Lower leg skin (tissue), 4 donors: ENCODE measurements at regions not wholly inside any gene's neighbourhood (a gene's known extent, or its start where the extent isn't known, plus 50 kb on each side); places are given as distances from the start of the nearest gene placed in this dataset.

Source experiments
- DNase-seq, 2 donors: peaks; one replicate each; pipeline ENCODE4 v3.0.0-alpha.2; 2019; ENCODE audit warnings: low spot score in 2 of 2
- H3K4me3 ChIP-seq: fragments of 200-600 bp; sonication (generic); 2 replicates; pipeline ENCODE4 v1.5.1; 2017; ENCODE audit warnings: mild to moderate bottlenecking, low read depth; ENCODE audit not compliant: poor library complexity, severe bottlenecking
- POLR2A ChIP-seq, 2 donors: fragments of 450-650 bp; IDR thresholded peaks; one replicate each; pipeline ENCODE4 v1.6.1; 2016 to 2017; ENCODE audit warnings: antibody characterized with exemption in 2 of 2, mild to moderate bottlenecking in 1 of 2, moderate library complexity in 1 of 2
- WGBS, 2 donors: methylation state at CpG; one replicate each; pipeline ENCODE4 v1.1.5; 2018; 5-methylcytosine and 5-hydroxymethylcytosine counted together
- intact Hi-C: fragments of 100-400 bp; cut with DNase I; formaldehyde crosslinking; loops from one replicate; pipeline ENCODE4 v1.15.0; 2023; ENCODE audit warnings: low total_unique reads
- TF ChIP-seq, protein P1 (sequence below), 3 donors: fragments of 450-650 bp; IDR thresholded peaks; one replicate each; pipeline ENCODE4 v1.5.1; 2016; ENCODE audit warnings: antibody characterized with exemption in 3 of 3, mild to moderate bottlenecking in 3 of 3, moderate library complexity in 2 of 3

DNA sequence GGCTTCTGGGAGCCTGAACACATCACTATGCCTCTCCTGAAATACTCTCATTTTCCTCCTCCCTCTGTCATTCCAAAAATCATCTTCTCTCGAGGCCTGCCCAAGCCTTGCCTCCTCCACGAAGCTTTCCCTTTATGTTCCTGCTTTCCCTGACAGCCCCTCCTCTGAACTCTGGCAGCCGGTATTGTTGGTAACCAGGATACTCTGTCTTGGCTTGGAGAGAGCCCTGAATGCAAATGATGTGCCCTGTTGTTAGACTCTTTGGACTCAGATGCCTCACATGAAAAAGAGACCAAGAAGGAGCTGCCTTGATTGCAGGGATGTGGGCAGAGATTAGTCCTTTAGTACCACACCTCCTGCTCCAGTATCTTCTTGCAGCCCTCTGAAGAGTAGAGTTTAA lies 138.5 kb upstream of the DLX2 start:
- no peak for TF ChIP-seq POLR2A (IDR thresholded peaks at IDR 0.05)
- TF ChIP-seq, protein P1, sequence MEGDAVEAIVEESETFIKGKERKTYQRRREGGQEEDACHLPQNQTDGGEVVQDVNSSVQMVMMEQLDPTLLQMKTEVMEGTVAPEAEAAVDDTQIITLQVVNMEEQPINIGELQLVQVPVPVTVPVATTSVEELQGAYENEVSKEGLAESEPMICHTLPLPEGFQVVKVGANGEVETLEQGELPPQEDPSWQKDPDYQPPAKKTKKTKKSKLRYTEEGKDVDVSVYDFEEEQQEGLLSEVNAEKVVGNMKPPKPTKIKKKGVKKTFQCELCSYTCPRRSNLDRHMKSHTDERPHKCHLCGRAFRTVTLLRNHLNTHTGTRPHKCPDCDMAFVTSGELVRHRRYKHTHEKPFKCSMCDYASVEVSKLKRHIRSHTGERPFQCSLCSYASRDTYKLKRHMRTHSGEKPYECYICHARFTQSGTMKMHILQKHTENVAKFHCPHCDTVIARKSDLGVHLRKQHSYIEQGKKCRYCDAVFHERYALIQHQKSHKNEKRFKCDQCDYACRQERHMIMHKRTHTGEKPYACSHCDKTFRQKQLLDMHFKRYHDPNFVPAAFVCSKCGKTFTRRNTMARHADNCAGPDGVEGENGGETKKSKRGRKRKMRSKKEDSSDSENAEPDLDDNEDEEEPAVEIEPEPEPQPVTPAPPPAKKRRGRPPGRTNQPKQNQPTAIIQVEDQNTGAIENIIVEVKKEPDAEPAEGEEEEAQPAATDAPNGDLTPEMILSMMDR (IDR thresholded peaks at IDR 0.05) = no peak
- no peak for DNase-seq
- no peak overlapping the region for H3K4me3 ChIP-seq
- intact Hi-C loops = no loop called here
- WGBS, 2 donors = 50 to 59% methylated on average over 3 of the region's 3 CpGs

DNA sequence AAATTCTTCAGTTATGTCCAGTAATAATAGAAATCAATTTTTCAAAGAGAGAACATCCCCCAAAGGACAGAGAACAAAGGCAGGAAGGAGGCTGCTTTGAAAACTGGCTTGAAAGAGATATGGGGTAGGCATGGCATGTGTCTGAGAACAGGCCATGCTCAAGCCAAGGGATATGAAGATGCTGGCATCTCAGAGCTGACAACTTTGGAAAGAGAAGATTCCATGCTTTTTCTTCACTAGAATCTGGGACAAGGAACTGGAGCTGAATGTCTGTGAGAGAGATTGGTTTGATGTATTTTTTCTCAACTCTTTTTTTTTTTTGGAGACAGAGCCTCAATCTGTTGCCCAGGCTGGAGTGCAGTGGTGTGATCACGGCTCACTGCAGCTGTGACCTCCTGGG lies 139.8 kb upstream of the DLX2 start:
- no peak overlapping the region for H3K4me3 ChIP-seq
- 84 to 85% methylated on average over 1 of the region's 1 CpG for WGBS, 2 donors
- no peak for DNase-seq
- TF ChIP-seq, protein P1 (IDR thresholded peaks at IDR 0.05) = no peak
- no peak for TF ChIP-seq POLR2A (IDR thresholded peaks at IDR 0.05)
- intact Hi-C loops = no loop called here

GRCh38 chr2:172242961-172243360 lies 140.3 kb upstream of the DLX2 start:
- 84 to 100% methylated on average over 1 of the region's 1 CpG for WGBS, 2 donors
- H3K4me3 ChIP-seq = no peak overlapping the region
- TF ChIP-seq, protein P1 (IDR thresholded peaks at IDR 0.05) = no peak
- TF ChIP-seq POLR2A (IDR thresholded peaks at IDR 0.05) = no peak
- intact Hi-C loops = no loop called here
- no peak for DNase-seq

GRCh38 chr2:172244419-172245130 lies 141.9 kb upstream of the DLX2 start:
- TF ChIP-seq, protein P1 (IDR thresholded peaks at IDR 0.05) = no peak
- TF ChIP-seq POLR2A (IDR thresholded peaks at IDR 0.05) = no peak
- WGBS, 2 donors = 86 to 87% methylated on average over 3 of the region's 3 CpGs
- intact Hi-C loops = no loop called here
- H3K4me3 ChIP-seq = no peak overlapping the region
- DNase-seq = no peak

DNA sequence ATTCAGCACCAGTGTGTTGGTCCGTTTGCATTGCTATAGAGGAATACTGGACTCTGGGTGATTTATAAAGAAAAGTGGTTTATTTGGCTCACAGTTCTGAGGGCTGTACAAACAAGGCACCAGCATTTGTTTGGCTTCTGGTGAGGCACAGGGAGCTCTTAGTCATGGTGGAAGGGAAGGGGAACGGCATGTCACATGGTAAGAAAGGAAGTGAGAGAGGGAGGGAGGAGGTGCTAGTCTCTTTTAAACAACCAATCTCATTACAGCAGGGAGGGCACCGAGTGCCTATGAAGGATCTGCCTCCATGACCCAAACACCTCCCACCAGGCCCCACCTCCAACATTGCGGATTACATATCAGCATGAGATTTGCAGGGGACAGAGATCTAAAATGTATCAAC lies 143.9 kb upstream of the DLX2 start:
- no peak for DNase-seq
- TF ChIP-seq, protein P1 (IDR thresholded peaks at IDR 0.05) = no peak
- TF ChIP-seq POLR2A (IDR thresholded peaks at IDR 0.05) = no peak
- 62 to 81% methylated on average over 4 of the region's 4 CpGs for WGBS, 2 donors
- no peak overlapping the region for H3K4me3 ChIP-seq
- intact Hi-C loops = no loop called here

DNA sequence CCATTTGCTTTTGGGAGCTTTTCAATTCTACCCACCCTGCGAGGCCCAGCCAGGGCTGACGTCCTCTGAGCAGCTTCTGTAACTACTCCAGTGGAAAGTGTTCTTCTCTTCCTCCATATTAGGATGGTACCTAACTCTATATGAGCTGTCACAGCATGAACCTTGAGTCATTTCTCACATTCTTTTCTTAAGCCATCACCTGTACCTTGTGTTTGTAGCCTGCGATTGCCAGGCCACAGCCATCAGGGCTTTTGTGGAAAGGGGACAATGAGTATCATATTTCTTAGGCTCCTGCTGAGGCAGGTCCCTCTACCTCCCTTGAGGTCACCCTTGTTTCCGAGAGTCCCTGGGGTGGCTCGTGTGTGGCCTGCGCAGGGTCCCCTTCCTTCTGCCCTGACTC lies 144.5 kb upstream of the DLX2 start:
- H3K4me3 ChIP-seq = no peak overlapping the region
- WGBS, 2 donors = 88 to 94% methylated on average over 6 of the region's 6 CpGs
- intact Hi-C loops = no loop called here

More for the DNA sequence above, 144.5 kb upstream of the DLX2 start:
- no peak for TF ChIP-seq POLR2A (IDR thresholded peaks at IDR 0.05)
- TF ChIP-seq, protein P1 (IDR thresholded peaks at IDR 0.05) = no peak
- DNase-seq = no peak
